OCI-LY1 (cell line): ENCODE measurements at regions not wholly inside any gene's neighbourhood (a gene's known extent, or its start where the extent isn't known, plus 50 kb on each side); places are given as distances from the start of the nearest gene placed in this dataset.

Experiments used
- EZH2 ChIP-seq: fragments of 200-600 bp; sonication (generic), shearing (Covaris generic); IDR thresholded peaks from 2 replicates; pipeline ENCODE4 v1.8.0; 2017; ENCODE audit warnings: borderline replicate concordance, mixed run types, mild to moderate bottlenecking, antibody characterized with exemption, low read length, moderate library complexity, mixed read lengths
- TF ChIP-seq, protein P1 (sequence below): fragments of 200-600 bp; sonication (generic), shearing (Covaris generic); IDR thresholded peaks from 2 replicates; pipeline ENCODE4 v1.5.1; 2017; ENCODE audit warnings: mild to moderate bottlenecking, antibody characterized with exemption, low read length, moderate library complexity, mixed read lengths

DNA sequence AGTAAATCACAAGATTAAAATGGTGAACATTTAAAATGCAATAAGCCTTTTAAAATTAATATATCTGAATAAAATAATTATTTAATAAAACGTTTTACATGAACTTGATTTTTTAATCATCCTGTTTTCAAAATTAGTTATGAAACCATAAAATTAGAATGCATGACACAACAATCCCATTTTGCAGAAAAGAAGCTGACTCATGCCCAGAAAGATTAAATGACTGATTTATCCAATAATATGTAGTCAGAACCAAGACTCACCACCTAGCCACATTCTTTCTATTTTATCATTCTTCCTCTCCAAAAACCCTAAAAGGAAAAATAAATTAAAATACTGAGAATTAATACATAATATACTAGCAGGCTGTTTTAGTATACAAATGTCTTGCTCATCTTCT lies 83.0 kb upstream of the LGR5 start:
- TF ChIP-seq, protein P1, sequence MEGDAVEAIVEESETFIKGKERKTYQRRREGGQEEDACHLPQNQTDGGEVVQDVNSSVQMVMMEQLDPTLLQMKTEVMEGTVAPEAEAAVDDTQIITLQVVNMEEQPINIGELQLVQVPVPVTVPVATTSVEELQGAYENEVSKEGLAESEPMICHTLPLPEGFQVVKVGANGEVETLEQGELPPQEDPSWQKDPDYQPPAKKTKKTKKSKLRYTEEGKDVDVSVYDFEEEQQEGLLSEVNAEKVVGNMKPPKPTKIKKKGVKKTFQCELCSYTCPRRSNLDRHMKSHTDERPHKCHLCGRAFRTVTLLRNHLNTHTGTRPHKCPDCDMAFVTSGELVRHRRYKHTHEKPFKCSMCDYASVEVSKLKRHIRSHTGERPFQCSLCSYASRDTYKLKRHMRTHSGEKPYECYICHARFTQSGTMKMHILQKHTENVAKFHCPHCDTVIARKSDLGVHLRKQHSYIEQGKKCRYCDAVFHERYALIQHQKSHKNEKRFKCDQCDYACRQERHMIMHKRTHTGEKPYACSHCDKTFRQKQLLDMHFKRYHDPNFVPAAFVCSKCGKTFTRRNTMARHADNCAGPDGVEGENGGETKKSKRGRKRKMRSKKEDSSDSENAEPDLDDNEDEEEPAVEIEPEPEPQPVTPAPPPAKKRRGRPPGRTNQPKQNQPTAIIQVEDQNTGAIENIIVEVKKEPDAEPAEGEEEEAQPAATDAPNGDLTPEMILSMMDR: no peak
- TF ChIP-seq EZH2: no peak
